Common myeloid progenitor, CD34-positive (primary cell): ENCODE measurements at regions not wholly inside any gene's neighbourhood (a gene's known extent, or its start where the extent isn't known, plus 50 kb on each side); places are given as distances from the start of the nearest gene placed in this dataset.
"Not testable (repeated sequence)": the region's sequence is repeated elsewhere in the genome, so short reads cannot be mapped to it uniquely, and the experiment has no call there.

Experiments used
- CTCF ChIA-PET: fragments of 350-600 bp; sonication (Branson Sonifier 250); formaldehyde crosslinking; loops from one replicate; lab custom pipeline; 2021; ENCODE audit warnings: antibody characterized with exemption; lab: Charles Lee
- POLR2A ChIA-PET: fragments of 350-600 bp; sonication (Branson Sonifier 250); formaldehyde crosslinking; loops from one replicate; lab custom pipeline; 2021; ENCODE audit warnings: antibody characterized with exemption; lab: Charles Lee
- DNase-seq, 3 donors: peaks; one replicate each; pipeline versions ENCODE4 v3.0.0 to v3.0.0-alpha.2; 2013
- H3K27ac ChIP-seq, 2 experiments: 1 replicate in 1 of 2; 2 replicates in 1 of 2; pipeline ENCODE4 v1.7.0; 2013; ENCODE audit warnings: inconsistent platforms in 2 of 2, low read length in 2 of 2, mild to moderate bottlenecking in 2 of 2, low read depth in 1 of 2, moderate library complexity in 1 of 2; ENCODE audit not compliant: severe bottlenecking in 2 of 2, insufficient read depth in 1 of 2, poor library complexity in 1 of 2
- H3K27me3 ChIP-seq, 5 experiments: replicated peaks in 2 of 5; 1 replicate in 3 of 5; 2 replicates in 2 of 5; pipeline versions ENCODE4 v1.6.1 to v1.7.0; 2013; ENCODE audit warnings: low read length in 4 of 5, mild to moderate bottlenecking in 2 of 5, moderate library complexity in 2 of 5, inconsistent platforms in 1 of 5; ENCODE audit not compliant: insufficient read depth in 5 of 5, control insufficient read depth in 4 of 5
- H3K36me3 ChIP-seq, 4 experiments: 1 replicate in 2 of 4; 2 replicates in 2 of 4; pipeline versions ENCODE4 v1.6.1 to v1.7.0; 2013; ENCODE audit warnings: low read length in 3 of 4, control low read depth in 1 of 4, mild to moderate bottlenecking in 1 of 4; ENCODE audit not compliant: control insufficient read depth in 4 of 4, insufficient read depth in 4 of 4
- H3K4me1 ChIP-seq, 4 experiments: 1 replicate in 3 of 4; 2 replicates in 1 of 4; pipeline versions ENCODE4 v1.6.1 to v1.7.1; 2013; ENCODE audit warnings: low read length in 3 of 4, mild to moderate bottlenecking in 3 of 4, control low read depth in 1 of 4, inconsistent platforms in 1 of 4, moderate library complexity in 1 of 4; ENCODE audit not compliant: control insufficient read depth in 4 of 4, insufficient read depth in 4 of 4; ENCODE audit errors: control extremely low read depth in 1 of 4
- H3K4me3 ChIP-seq, 7 experiments: 1 replicate in 4 of 7; 2 replicates in 3 of 7; pipeline versions ENCODE4 v1.5.1 to v1.7.0; 2013; ENCODE audit warnings: mild to moderate bottlenecking in 7 of 7, low read length in 6 of 7, moderate library complexity in 6 of 7, inconsistent platforms in 2 of 7, low read depth in 2 of 7, control low read depth in 1 of 7; ENCODE audit not compliant: insufficient read depth in 4 of 7, control insufficient read depth in 1 of 7; ENCODE audit errors: extremely low read depth in 1 of 7
- H3K9me3 ChIP-seq, 5 experiments: 1 replicate in 4 of 5; 2 replicates in 1 of 5; pipeline versions ENCODE4 v1.6.1 to v1.7.1; 2013; ENCODE audit warnings: low read length in 4 of 5, mild to moderate bottlenecking in 2 of 5, inconsistent platforms in 1 of 5, low read depth in 1 of 5, moderate library complexity in 1 of 5; ENCODE audit not compliant: control insufficient read depth in 4 of 5, insufficient read depth in 2 of 5; ENCODE audit errors: control extremely low read depth in 1 of 5
- WGBS: methylation state at CpG from one replicate; pipeline ENCODE4 v1.1.5; 2013; ENCODE audit not compliant: insufficient coverage; 5-methylcytosine and 5-hydroxymethylcytosine counted together

GRCh38 chr14:49280566-49280965 is 305.6 kb downstream of the RPS29 start:
- Histone ChIP-seq H3K9me3 (no peaks in the 10 kb centered on the region), H3K4me1 (no peaks in the 10 kb centered on the region), H3K27ac (no peak overlapping the region), H3K27me3 (no peaks in the 10 kb centered on the region), H3K36me3 (no peaks in the 10 kb centered on the region), H3K4me3 (no peak overlapping the region)
- POLR2A ChIA-PET: no interaction called here
- WGBS: 14% methylated on average over 1 of the region's 1 CpG
- CTCF ChIA-PET: no interaction called here
- DNase-seq: no peak

GRCh38 chr14:49250517-49250916 is 335.7 kb downstream of the RPS29 start:
- no peaks in the 10 kb centered on the region for H3K27me3 ChIP-seq

GRCh38 chr14:49250109-49250508 is 336.1 kb downstream of the RPS29 start:
- Histone ChIP-seq H3K27me3 (no peaks in the 10 kb centered on the region), H3K4me3 (no peak overlapping the region), H3K9me3 (no peaks in the 10 kb centered on the region), H3K4me1 (no peaks in the 10 kb centered on the region), H3K27ac (no peak overlapping the region), H3K36me3 (no peaks in the 10 kb centered on the region)
- ChIA-PET POLR2A (no interaction called here), CTCF (no interaction called here)
- DNase-seq: no peak
- WGBS: 95% methylated on average over 4 of the region's 4 CpGs

More at GRCh38 chr14:49250517-49250916, 335.7 kb downstream of the RPS29 start:
- WGBS: 90% methylated on average over 3 of the region's 6 CpGs
- Histone ChIP-seq H3K36me3 (no peaks in the 10 kb centered on the region), H3K4me1 (no peaks in the 10 kb centered on the region), H3K27ac (no peak overlapping the region), H3K9me3 (no peaks in the 10 kb centered on the region), H3K4me3 (no peak overlapping the region)
- POLR2A ChIA-PET: no interaction called here
- CTCF ChIA-PET: no interaction called here
- no peak for DNase-seq

GRCh38 chr14:49249022-49249421 is 337.2 kb downstream of the RPS29 start:
- no peak for DNase-seq
- H3K4me3 ChIP-seq: no peak overlapping the region
- CTCF ChIA-PET: no interaction called here
- no peaks in the 10 kb centered on the region for H3K36me3 ChIP-seq
- no peaks in the 10 kb centered on the region for H3K4me1 ChIP-seq
- H3K27me3 ChIP-seq: no peaks in the 10 kb centered on the region
- H3K27ac ChIP-seq: no peak overlapping the region
- no peaks in the 10 kb centered on the region for H3K9me3 ChIP-seq
- POLR2A ChIA-PET: no interaction called here

GRCh38 chr14:49243777-49244176 is 342.4 kb downstream of the RPS29 start:
- DNase-seq, POLR2A ChIA-PET: not testable (repeated sequence)
- 100% methylated on average over 2 of the region's 5 CpGs for WGBS

GRCh38 chr14:49240383-49240782 is 345.8 kb downstream of the RPS29 start:
- Histone ChIP-seq H3K9me3 (peaks cover 0 to 11% (median 8%) of the 10 kb centered on the region in 5 experiments), H3K27me3 (no peaks in the 10 kb centered on the region), H3K4me1 (no peaks in the 10 kb centered on the region), H3K36me3 (no peaks in the 10 kb centered on the region), H3K4me3 (no peak overlapping the region), H3K27ac (no peak overlapping the region)
- WGBS: 94% methylated on average over 4 of the region's 4 CpGs
- ChIA-PET POLR2A (no interaction called here), CTCF (no interaction called here)
- no peak for DNase-seq

More at GRCh38 chr14:49243777-49244176, 342.4 kb downstream of the RPS29 start:
- H3K9me3 ChIP-seq, H3K4me3 ChIP-seq, H3K4me1 ChIP-seq, H3K27me3 ChIP-seq, H3K27ac ChIP-seq, CTCF ChIA-PET, H3K36me3 ChIP-seq: not testable (repeated sequence)

- no peak for DNase-seq
- no peaks in the 10 kb centered on the region for H3K36me3 ChIP-seq
- H3K9me3 ChIP-seq: no peaks in the 10 kb centered on the region
- no peaks in the 10 kb centered on the region for H3K27me3 ChIP-seq
- no peak overlapping the region for H3K27ac ChIP-seq
- WGBS: 89% methylated on average over 2 of the region's 4 CpGs
- H3K4me3 ChIP-seq: no peak overlapping the region
- ChIA-PET POLR2A (no interaction called here), CTCF (no interaction called here)
- H3K4me1 ChIP-seq: no peaks in the 10 kb centered on the region
Measured at GRCh38 chr14:49228552-49228951, 357.6 kb downstream of the RPS29 start.
